GM12875 (cell line): ENCODE measurements at regions not wholly inside any gene's neighbourhood (a gene's known extent, or its start where the extent isn't known, plus 50 kb on each side); places are given as distances from the start of the nearest gene placed in this dataset.

Experiments
- H3K4me3 ChIP-seq: one replicate; pipeline ENCODE4 v1.5.1; 2011; ENCODE audit warnings: low read depth, low read length, control low read depth
- TF ChIP-seq, protein P1 (sequence below): IDR thresholded peaks from 2 replicates; pipeline ENCODE4 v1.5.1; 2011; ENCODE audit warnings: low read depth, mild to moderate bottlenecking, control low read depth, inconsistent platforms, low read length, moderate library complexity, borderline replicate concordance; ENCODE audit not compliant: insufficient read depth

DNA sequence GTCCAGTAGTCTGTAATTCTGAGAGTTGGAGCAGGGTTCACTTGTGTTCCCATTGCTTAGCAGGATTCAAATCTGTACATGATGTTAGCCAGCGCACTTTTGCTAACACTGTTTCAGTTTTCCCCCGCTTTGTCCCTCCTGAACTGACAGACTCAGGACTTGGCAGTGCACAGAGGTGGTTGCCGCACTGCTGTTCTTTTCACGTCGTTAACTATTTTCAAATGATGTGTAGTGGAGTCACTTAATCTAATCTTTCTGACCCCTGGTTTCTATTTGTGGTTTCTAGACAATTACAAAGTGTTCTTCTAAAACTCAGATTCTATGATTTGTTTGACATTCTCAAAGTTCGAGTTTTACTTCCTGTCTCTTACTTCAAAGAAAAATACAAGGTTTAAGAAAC lies 234.5 kb downstream of the RBM43 start:
- no peak overlapping the region for H3K4me3 ChIP-seq
- TF ChIP-seq, protein P1, sequence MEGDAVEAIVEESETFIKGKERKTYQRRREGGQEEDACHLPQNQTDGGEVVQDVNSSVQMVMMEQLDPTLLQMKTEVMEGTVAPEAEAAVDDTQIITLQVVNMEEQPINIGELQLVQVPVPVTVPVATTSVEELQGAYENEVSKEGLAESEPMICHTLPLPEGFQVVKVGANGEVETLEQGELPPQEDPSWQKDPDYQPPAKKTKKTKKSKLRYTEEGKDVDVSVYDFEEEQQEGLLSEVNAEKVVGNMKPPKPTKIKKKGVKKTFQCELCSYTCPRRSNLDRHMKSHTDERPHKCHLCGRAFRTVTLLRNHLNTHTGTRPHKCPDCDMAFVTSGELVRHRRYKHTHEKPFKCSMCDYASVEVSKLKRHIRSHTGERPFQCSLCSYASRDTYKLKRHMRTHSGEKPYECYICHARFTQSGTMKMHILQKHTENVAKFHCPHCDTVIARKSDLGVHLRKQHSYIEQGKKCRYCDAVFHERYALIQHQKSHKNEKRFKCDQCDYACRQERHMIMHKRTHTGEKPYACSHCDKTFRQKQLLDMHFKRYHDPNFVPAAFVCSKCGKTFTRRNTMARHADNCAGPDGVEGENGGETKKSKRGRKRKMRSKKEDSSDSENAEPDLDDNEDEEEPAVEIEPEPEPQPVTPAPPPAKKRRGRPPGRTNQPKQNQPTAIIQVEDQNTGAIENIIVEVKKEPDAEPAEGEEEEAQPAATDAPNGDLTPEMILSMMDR: no peak

DNA sequence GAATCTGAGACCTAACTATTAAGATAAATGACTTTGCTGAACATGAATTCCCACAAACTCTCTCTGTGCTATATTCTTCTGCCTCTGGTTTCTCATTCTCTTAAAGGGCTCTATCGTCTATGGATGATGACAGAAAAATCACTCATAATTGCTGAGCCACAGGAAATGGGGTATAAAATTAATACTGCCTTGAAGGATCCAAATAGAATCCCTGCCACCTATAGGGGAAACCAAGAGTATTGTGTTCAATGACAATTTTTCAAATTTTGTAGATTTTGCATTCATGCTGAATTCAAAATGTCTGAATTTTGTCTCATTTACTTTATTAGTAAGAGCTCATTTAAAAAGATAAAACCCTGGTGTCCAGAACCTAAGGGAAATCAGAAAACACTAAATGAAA lies 235.8 kb downstream of the RBM43 start:
- TF ChIP-seq, protein P1: no peak
- H3K4me3 ChIP-seq: no peak overlapping the region

DNA sequence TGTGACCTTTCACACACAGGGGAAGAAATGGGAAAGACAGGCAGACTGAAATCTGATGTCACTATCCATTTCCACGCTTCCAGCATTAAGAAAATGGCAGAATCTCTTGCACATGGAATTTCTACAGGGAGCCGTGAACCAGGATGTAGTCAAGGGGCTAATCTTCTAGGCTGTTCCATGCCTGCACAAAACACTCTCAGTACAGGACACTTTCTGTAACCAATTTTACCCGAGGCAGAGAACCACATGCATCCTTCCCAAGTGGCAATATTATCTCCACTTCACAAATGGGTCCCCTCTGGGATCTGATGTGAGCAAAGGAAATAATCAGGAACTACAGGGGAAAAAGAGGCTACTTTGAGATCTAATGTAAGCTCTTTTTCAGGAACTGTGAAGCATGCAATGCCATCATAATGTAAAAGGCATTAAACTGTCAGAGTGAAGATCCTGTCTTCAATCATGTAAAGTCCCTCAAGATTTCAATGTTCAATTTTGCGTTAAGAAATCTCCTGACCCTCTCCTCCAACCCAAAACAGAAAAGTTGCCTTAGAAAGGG lies 236.9 kb downstream of the RBM43 start:
- TF ChIP-seq, protein P1: no peak

DNA sequence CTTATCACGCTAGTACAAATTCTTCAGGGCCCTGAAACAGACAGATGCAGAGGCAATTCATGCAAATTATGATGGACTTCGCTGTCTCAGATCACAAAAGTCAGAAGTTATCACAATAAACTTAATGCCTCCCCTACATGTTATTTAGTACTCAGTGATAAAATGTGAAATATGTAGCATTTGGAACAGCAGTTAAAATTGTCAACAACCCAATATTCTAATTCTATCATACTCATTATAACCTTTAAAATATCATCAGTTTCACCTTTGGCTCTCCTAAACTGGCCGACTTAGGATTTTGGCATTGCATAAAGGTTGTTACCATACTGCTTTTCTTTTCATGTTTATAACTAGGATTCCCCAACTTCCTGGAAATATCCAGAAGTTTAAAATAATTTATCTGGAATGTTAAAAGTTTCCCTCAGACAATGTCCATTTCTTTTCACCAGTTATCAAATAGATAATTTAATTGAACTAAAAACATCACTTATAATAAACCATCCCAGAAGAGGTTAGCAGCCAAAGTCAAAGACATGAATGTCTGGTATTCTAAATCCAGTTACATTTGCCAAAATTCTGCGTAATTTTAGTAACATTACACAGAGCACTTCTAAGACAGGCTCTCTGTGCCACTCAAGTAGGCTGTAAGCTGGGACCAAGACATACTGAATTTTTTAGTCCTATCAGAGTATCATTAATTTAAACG lies 239.8 kb downstream of the RBM43 start:
- TF ChIP-seq, protein P1: no peak
- H3K4me3 ChIP-seq: no peak overlapping the region

More for the DNA sequence above, 236.9 kb downstream of the RBM43 start:
- no peak overlapping the region for H3K4me3 ChIP-seq

GRCh38 chr2:151020411-151020810 lies 241.3 kb downstream of the RBM43 start:
- TF ChIP-seq, protein P1: no peak
- H3K4me3 ChIP-seq: no peak overlapping the region

DNA sequence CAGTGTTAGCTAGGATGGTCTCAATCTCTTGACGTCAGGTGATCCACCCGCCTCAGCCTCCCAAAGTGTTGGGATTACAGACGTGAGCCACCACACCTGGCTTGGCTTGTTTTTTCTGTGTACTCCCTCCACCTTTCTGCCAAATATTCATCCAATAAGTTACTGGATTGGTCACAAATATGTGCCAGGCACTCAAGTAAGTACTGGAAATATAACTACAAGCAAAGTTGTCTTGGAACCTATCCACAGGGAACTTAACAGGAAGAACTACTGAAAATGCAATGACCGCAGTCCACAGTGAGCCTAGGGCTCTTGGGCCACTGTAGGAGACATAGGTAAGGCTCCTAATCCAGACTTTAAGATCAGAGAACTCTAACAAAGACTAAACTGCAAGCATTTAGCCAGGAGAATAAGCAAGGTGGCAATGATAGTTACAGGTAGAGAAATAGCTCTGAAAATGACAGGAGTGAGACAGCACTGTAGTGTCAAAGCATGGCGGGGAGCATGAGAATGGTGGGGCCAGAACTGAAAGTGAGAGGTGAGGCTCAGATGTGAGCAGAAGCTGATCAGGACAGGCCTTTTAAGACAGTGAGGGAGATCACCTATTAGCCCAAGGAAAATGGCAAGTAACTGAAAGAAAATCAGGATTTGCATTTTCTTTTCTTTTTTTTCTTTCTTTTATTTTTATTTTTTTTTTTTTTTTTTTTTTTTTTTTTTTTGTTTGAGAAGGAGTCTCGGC lies 252.1 kb downstream of the RBM43 start:
- TF ChIP-seq, protein P1: no peak
- H3K4me3 ChIP-seq: no peak overlapping the region

DNA sequence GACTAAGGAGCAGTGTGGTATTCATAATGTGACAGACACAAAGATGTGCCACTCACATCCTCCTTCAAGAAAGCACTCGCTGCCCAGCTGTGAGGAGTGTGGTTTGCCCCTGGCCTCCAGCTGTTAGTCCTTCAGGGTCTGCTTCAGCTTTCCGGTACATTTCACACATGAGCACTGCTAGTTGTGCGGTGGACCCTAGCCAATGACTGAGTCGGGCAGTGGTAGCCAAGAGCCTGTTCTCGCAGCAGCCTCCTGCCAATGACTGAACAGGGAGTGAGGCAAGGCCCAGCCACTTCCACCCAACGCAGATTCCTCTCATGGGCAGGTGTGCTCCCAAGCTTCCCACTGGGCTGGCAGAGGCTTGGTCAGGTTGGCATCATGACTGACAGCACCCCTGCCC lies 254.3 kb downstream of the RBM43 start:
- TF ChIP-seq, protein P1: no peak
- H3K4me3 ChIP-seq: no peak overlapping the region
